Neural progenitor cell (in vitro differentiated cells): ENCODE measurements at regions not wholly inside any gene's neighbourhood (a gene's known extent, or its start where the extent isn't known, plus 50 kb on each side); places are given as distances from the start of the nearest gene placed in this dataset.

Experiments
- CTCF ChIP-seq: fragments of 200-600 bp; sonication (generic); IDR thresholded peaks from 2 replicates; pipeline ENCODE4 v1.5.1; 2017; ENCODE audit warnings: antibody characterized with exemption, mild to moderate bottlenecking
- EZH2phosphoT487 ChIP-seq: fragments of 200-600 bp; sonication (generic); IDR thresholded peaks from 2 replicates; pipeline ENCODE4 v1.6.1; 2017; ENCODE audit warnings: antibody characterized with exemption

- TF ChIP-seq CTCF (no peak), EZH2phosphoT487 (no peak)
Measured at GRCh38 chr18:61133783-61134182, 199.4 kb upstream of the CDH20 start.
